NOMO-1 treated with dmso at 0.1 percent for 144 hours (cell line): ENCODE measurements at regions not wholly inside any gene's neighbourhood (a gene's known extent, or its start where the extent isn't known, plus 50 kb on each side); places are given as distances from the start of the nearest gene placed in this dataset.
"Not testable (repeated sequence)": the region's sequence is repeated elsewhere in the genome, so short reads cannot be mapped to it uniquely, and the experiment has no call there.

Experiments used
- DNase-seq: peaks from one replicate; lab custom pipeline; 2025; ENCODE audit not compliant: unreplicated experiment; lab: John Stamatoyannopoulos, UW

- no peak for DNase-seq
Measured at GRCh38 chr3:89013536-89013935, 93.9 kb upstream of the EPHA3 start.

GRCh38 chr3:89017531-89017930 is 89.9 kb upstream of the EPHA3 start:
- no peak for DNase-seq

- no peak for DNase-seq
Measured at GRCh38 chr3:89025185-89025584, 82.2 kb upstream of the EPHA3 start.

GRCh38 chr3:89032346-89033013 is 74.9 kb upstream of the EPHA3 start:
- DNase-seq: no peak

GRCh38 chr3:89034723-89035122 is 72.7 kb upstream of the EPHA3 start:
- DNase-seq: not testable (repeated sequence)

- DNase-seq: no peak
Measured at GRCh38 chr3:89038869-89039268, 68.6 kb upstream of the EPHA3 start.

GRCh38 chr3:89042236-89042835 is 65.1 kb upstream of the EPHA3 start:
- no peak for DNase-seq

- DNase-seq: no peak
Measured at GRCh38 chr3:89043406-89043932, 64.0 kb upstream of the EPHA3 start.

- DNase-seq: no peak
Measured at GRCh38 chr3:89046661-89047060, 60.8 kb upstream of the EPHA3 start.

- DNase-seq: no peak
Measured at GRCh38 chr3:89049119-89049518, 58.3 kb upstream of the EPHA3 start.

GRCh38 chr3:89052386-89052785 is 55.0 kb upstream of the EPHA3 start:
- DNase-seq: no peak

GRCh38 chr3:89057398-89057797 is 50.0 kb upstream of the EPHA3 start:
- no peak for DNase-seq
